Activated CD8-positive, alpha-beta T cell treated with anti-CD3 and anti-CD28 coated beads for 36 hours (primary cell): ENCODE measurements at regions not wholly inside any gene's neighbourhood (a gene's known extent, or its start where the extent isn't known, plus 50 kb on each side); places are given as distances from the start of the nearest gene placed in this dataset.
A peak's percentile ranks its signal among the peaks of the same experiment; 100 is the strongest.

Source experiments
- ATAC-seq: fragments of 200-7000 bp; cut with Tn5 transposase; one replicate; pipeline ENCODE4 v1.10.0; 2021; ENCODE audit warnings: mild to moderate bottlenecking, moderate library complexity
- CTCF ChIA-PET: fragments of 350-600 bp; sonication (Branson Sonifier 250); formaldehyde crosslinking; loops from one replicate; lab custom pipeline; 2021; ENCODE audit warnings: antibody characterized with exemption; lab: Charles Lee
- POLR2A ChIA-PET: fragments of 350-600 bp; sonication (Branson Sonifier 250); formaldehyde crosslinking; loops from one replicate; lab custom pipeline; 2021; ENCODE audit warnings: antibody characterized with exemption; lab: Charles Lee
- DNase-seq: peaks from one replicate; pipeline ENCODE4 v3.0.0-alpha.2; 2020
- H3K27ac Mint-ChIP-seq: one replicate; pipeline ENCODE4 v1.8.0; 2021; ENCODE audit warnings: mild to moderate bottlenecking, mixed read lengths
- H3K27me3 Mint-ChIP-seq: one replicate; pipeline ENCODE4 v1.8.0; 2021; ENCODE audit warnings: mixed read lengths
- H3K36me3 Mint-ChIP-seq: one replicate; pipeline ENCODE4 v1.8.0; 2021; ENCODE audit warnings: low read depth, mixed read lengths
- H3K4me1 Mint-ChIP-seq: one replicate; pipeline ENCODE4 v1.8.0; 2021; ENCODE audit warnings: low read depth, mixed read lengths
- H3K4me3 Mint-ChIP-seq: one replicate; pipeline ENCODE4 v1.8.0; 2021; ENCODE audit warnings: mild to moderate bottlenecking, moderate library complexity, mixed read lengths
- H3K9me3 Mint-ChIP-seq: one replicate; pipeline ENCODE4 v1.8.0; 2021; ENCODE audit warnings: mixed read lengths
- intact Hi-C: fragments of 100-400 bp; cut with micrococcal nuclease; formaldehyde crosslinking; loops from one replicate; pipeline ENCODE4 v1.10.0; 2022
- TF ChIP-seq, protein P1 (sequence below): fragments of 200-600 bp; IDR thresholded peaks from one replicate; pipeline ENCODE4 v1.8.0; 2022; ENCODE audit warnings: antibody characterized with exemption, mild to moderate bottlenecking

DNA sequence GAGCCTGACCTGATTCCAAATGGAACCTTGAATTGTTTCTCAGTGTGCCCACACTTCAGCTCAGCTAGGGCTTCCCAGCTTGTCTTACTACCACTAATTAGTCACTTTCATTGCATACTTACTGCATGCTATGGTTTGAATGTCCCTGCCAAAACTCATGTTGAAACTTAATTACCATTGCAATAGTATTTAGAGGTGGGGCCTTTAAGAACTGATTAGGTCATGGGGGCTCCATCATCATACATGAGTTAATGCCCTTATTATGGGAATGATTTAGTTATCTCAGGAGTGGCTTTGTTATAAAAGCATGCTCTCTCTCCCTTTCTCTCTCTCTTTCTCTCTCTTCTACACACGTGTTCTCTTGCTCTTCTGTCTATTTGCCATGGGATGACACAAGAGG lies 68.3 kb downstream of the NENF start:
- CTCF ChIA-PET: no interaction called here
- peaks cover 3% of the 10 kb centered on the region for H3K27me3 Mint-ChIP-seq
- DNase-seq (no peak), ATAC-seq (no peak)
- H3K27ac Mint-ChIP-seq: no peak overlapping the region
- TF ChIP-seq, protein P1, sequence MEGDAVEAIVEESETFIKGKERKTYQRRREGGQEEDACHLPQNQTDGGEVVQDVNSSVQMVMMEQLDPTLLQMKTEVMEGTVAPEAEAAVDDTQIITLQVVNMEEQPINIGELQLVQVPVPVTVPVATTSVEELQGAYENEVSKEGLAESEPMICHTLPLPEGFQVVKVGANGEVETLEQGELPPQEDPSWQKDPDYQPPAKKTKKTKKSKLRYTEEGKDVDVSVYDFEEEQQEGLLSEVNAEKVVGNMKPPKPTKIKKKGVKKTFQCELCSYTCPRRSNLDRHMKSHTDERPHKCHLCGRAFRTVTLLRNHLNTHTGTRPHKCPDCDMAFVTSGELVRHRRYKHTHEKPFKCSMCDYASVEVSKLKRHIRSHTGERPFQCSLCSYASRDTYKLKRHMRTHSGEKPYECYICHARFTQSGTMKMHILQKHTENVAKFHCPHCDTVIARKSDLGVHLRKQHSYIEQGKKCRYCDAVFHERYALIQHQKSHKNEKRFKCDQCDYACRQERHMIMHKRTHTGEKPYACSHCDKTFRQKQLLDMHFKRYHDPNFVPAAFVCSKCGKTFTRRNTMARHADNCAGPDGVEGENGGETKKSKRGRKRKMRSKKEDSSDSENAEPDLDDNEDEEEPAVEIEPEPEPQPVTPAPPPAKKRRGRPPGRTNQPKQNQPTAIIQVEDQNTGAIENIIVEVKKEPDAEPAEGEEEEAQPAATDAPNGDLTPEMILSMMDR: no peak
- H3K9me3 Mint-ChIP-seq: no peaks in the 10 kb centered on the region
- no peak overlapping the region for H3K4me3 Mint-ChIP-seq
- POLR2A ChIA-PET: no interaction called here
- H3K36me3 Mint-ChIP-seq: no peaks in the 10 kb centered on the region
- intact Hi-C loops: no loop called here
- H3K4me1 Mint-ChIP-seq: no peaks in the 10 kb centered on the region

DNA sequence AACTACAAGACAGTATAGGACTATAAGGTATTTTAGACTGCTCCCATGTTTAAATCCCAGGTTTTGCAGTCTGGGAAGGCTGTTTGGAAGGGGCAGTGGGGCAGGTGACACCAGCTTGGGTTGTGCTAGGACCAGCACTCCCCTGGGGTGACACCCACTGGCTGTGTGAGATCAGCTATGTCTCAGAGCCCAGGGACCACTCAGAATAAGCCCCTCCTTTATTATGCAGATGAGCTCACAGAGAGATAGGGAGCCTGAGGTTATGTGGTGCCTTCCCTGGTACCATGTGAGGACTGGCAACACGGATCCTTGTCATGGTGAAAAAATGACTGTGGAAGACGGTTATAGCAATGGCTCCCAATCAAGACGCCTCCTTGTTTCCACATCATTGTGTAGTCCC lies 71.0 kb downstream of the NENF start:
- peak; percentile 61 for ATAC-seq

DNA sequence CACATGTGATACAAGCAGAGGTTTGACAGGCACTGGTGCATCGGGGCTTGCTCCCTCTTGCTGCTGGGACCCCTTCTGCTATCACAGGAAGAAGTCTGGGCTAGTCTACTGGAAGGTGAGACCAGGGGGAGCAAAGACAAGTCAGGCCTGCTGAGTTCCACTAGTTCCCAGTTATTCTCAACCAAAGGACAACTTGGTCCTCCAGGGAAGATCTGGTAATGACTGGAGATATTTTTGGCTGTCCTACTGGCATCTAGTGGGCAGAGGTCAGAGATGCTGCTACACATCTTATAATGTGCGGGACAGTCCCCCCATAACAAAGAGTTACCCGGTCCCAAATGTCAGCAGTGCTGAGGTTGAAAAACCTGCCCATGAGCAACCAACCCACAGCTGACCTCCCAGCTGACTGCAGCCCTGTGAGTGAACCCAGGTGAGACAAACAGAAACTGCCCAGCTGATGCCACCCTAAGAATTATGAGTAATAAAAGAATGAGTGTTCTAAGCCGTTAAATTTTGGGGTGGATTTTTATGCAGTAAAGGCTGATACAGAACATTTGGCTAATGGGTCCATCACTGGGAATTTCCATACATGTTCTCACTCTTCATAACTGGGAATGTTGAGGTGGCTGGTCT lies 71.6 kb downstream of the NENF start:
- Mint-ChIP-seq H3K9me3 (no peaks in the 10 kb centered on the region), H3K4me1 (no peaks in the 10 kb centered on the region), H3K4me3 (no peak overlapping the region), H3K36me3 (no peaks in the 10 kb centered on the region), H3K27me3 (peaks cover 1% of the 10 kb centered on the region), H3K27ac (no peak overlapping the region)
- ATAC-seq (peak; percentile 47), DNase-seq (peak; percentile 37)
- intact Hi-C loops: no loop called here
- POLR2A ChIA-PET: interaction anchor here (0.8 kb wide), 1 partner anchor 571 kb away, joined by 3 read pairs; no protein-coding TSS in a partner anchor
- TF ChIP-seq, protein P1: no peak
- CTCF ChIA-PET: no interaction called here

More for the DNA sequence above, 71.0 kb downstream of the NENF start:
- DNase-seq: no peak
- Mint-ChIP-seq H3K27me3 (peaks cover 1% of the 10 kb centered on the region), H3K36me3 (no peaks in the 10 kb centered on the region), H3K4me3 (no peak overlapping the region), H3K4me1 (no peaks in the 10 kb centered on the region), H3K27ac (no peak overlapping the region), H3K9me3 (no peaks in the 10 kb centered on the region)
- TF ChIP-seq, protein P1: no peak
- ChIA-PET CTCF (interaction anchor here (0.9 kb wide), 1 partner anchor 47 kb away, joined by 3 read pairs; no protein-coding TSS in a partner anchor), POLR2A (interaction anchor here (1.1 to 1.4 kb wide), 2 partner anchors 10 to 15 kb away, joined by 4 to 5 read pairs; no protein-coding TSS in a partner anchor)
- intact Hi-C loops: no loop called here

DNA sequence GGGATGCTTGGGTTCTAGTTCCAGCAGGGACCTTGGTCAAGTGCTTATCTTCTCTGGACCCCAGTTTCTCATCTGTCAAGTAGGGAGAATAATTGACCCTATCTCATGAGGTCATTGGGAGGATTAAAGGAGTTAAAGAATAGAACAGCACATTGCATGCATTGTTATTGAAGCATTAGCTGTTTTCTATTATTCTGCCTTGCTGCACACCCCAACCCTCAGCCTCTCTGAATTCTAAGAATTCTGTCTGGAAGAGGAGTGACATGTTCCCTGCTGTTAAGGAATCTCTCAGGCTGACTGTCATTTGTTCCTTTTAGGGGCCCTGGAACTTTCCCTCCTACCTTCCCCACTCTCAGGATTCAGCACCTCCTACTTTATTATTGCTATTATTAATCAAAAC lies 73.9 kb downstream of the NENF start:
- CTCF ChIA-PET: no interaction called here
- POLR2A ChIA-PET: interaction anchor here (1.0 kb wide), 1 partner anchor 90 kb away, joined by 3 read pairs; no protein-coding TSS in a partner anchor
- no peak for DNase-seq

DNA sequence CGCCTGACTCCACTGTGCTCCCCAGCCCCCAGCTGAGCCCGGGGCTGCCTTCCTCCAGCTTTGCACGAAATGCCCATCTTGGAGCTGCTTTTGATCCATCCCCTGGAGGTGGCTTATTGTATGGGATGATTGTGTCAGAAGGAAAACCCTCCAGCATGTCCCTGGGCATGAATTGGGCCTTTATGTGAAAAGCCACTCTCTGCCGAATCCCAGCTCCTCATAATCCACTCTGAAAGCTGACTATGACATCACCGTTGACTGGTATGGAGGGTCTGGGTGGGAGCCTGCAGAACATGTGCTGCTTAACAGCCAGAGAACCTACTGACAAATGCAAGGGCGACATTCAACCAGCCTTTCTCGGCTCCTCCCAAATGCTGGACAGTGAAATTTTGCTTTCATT lies 74.6 kb downstream of the NENF start:
- no peak for DNase-seq
- no peaks in the 10 kb centered on the region for H3K36me3 Mint-ChIP-seq
- TF ChIP-seq, protein P1: no peak
- H3K4me3 Mint-ChIP-seq: no peak overlapping the region
- intact Hi-C loops: no loop called here
- CTCF ChIA-PET: no interaction called here
- H3K27me3 Mint-ChIP-seq: peaks cover 12% of the 10 kb centered on the region
- H3K9me3 Mint-ChIP-seq: no peaks in the 10 kb centered on the region
- no peaks in the 10 kb centered on the region for H3K4me1 Mint-ChIP-seq
- H3K27ac Mint-ChIP-seq: no peak overlapping the region
- POLR2A ChIA-PET: no interaction called here
- no peak for ATAC-seq

More for the DNA sequence above, 73.9 kb downstream of the NENF start:
- Mint-ChIP-seq H3K4me1 (no peaks in the 10 kb centered on the region), H3K4me3 (no peak overlapping the region), H3K36me3 (no peaks in the 10 kb centered on the region), H3K27me3 (peaks cover 5% of the 10 kb centered on the region), H3K27ac (no peak overlapping the region), H3K9me3 (no peaks in the 10 kb centered on the region)
- intact Hi-C loops: no loop called here
- TF ChIP-seq, protein P1: no peak
- ATAC-seq: no peak
